HK-2 (cell line): ENCODE measurements at regions not wholly inside any gene's neighbourhood (a gene's known extent, or its start where the extent isn't known, plus 50 kb on each side); places are given as distances from the start of the nearest gene placed in this dataset.

Experiments
- DNase-seq: peaks from one replicate; pipeline ENCODE4 v3.0.0-alpha.2; 2018; ENCODE audit not compliant: unreplicated experiment

DNA sequence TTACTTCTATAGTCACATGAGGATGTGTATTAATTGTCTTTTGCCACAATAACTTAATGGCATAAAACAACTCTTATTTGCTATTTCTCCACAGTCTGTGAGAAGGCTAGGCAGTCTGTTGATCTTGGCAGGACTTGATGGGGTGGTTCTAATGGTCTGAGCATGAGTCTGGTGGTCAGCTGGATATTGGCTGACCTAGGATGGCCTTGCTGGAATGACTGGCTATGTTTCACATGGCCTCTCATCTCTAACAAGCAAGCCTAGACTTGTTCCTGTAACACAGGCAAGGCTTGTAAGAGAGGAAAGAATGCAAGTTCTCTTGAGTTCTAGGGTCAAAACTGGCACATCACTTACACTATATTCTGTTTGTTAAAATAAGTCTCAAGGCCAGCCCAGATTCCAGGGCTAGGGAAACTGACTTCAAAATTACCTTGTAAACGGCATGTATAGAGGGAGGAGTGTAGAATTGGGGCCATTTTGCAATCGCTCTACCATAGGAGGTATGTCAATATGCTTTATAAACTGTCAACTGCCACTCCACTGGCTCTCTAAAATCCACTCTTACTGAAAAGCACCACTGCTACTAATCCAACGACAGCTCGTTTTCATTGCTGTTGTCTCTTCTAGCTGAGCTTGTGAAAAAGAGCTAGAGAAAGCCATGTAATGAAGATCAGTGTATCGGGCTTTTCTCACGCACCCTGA lies 325.0 kb upstream of the PKDCC start:
- no peak for DNase-seq

DNA sequence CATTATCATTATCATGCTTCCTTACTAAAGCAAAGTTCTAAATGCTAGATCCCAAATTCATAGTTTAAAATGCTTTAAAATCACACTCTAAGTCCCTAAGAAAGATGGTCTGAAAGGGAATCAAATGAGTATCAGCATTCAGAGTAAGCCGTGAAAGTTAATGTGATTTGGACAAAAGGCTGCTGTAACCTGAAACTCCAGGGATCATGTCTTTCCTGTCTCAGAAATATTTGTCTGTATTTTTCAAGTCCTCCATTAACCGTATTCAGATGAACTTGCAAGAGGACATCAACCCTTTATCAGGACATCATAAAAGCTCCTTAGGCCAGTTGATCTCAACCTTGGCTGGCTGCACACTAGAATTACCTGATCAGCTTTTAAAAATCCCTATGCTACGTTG lies 324.3 kb upstream of the PKDCC start:
- DNase-seq, result no peak

DNA sequence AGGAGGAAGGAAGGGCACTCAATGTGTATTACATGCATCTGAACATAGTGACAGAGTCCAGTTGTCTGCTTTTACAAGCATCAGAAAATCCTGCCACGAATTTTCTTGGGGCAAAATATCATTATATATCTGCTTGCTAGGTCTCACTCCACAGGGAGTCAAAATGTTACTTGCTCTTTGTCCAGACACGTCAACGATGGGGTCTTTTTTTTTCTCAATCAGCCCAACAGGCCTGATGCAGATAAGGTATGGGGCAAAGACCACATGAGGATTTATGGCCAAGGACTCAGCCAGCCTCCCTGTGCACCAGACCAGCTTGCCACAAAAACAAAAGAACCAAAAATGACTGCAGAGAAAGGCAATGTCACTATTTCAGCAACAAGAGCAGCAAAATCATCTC lies 323.4 kb upstream of the PKDCC start:
- no peak for DNase-seq

DNA sequence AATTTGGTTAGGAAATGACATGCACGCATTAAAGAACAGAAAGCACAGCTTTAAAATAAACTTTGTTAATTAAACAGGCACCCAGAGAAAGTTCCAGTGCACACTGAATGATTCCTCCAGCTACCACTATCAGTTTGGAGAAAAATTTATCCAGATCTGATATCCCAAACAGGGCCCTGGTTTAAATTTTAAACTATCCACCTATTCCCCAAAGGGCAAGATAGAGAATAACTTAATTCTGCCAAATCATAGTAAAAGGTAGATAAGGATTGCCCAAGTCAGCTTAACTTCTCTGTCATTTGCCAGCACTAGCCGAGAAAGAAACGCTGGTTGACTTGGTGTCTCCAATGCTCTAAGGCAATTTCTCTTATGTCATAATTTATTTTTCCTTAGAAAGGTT lies 321.9 kb upstream of the PKDCC start:
- DNase-seq, result no peak

DNA sequence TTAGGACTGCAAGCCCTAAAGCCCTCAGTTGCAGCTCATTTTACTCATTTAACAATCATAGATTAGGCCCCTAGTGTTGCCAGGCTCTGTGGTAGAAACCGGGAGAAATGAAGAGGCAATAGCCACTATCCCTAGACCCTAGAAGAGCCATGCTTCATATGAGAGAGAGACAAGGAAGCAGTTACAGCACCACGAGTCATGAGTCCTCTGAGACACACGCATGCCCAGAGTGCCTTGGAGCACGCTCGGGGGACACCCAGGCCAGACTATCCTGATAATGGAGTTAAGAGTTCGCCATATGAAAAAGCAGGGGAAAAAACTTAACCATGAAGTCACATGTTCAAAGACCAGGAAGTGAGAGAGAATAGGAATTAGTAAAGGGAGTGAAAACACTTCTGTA lies 321.5 kb upstream of the PKDCC start:
- DNase-seq, result no peak

DNA sequence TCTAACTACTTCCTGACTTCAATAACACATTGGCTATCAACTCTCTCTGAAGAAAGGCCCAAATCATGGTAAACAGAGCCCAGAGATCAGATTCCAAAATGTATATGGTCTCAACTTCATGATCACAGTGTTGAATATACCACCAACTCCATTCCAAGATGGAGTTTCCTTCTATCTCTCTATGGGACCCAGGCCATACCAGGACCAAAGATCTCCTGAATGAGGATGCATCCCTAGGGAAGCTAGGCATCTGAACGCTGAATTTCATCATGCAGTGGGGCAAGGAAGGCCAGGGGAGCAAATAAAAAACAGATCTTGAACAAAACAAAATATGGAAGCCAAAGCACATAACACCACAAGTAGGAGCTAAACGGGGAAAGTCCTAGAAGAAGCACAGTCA lies 320.7 kb upstream of the PKDCC start:
- DNase-seq, result no peak

DNA sequence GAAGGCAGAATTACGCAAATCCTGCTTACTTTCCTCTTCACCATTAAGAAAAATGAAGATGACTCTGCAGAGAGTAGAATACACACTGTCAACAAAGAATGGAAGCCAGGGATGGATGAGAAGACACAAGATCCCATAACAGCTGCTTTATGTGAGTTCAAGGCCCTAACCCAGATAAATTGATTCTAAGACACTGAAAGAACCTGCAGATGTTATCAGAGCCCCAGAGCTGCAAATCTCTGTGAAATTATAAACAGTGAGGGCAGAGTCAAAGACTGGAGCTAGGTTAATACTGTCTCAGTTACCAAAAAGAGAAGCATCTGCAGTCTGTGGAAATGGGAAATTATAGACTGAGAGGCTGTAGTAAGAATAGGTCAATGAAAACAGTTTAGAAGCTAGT lies 320.1 kb upstream of the PKDCC start:
- DNase-seq, result no peak

DNA sequence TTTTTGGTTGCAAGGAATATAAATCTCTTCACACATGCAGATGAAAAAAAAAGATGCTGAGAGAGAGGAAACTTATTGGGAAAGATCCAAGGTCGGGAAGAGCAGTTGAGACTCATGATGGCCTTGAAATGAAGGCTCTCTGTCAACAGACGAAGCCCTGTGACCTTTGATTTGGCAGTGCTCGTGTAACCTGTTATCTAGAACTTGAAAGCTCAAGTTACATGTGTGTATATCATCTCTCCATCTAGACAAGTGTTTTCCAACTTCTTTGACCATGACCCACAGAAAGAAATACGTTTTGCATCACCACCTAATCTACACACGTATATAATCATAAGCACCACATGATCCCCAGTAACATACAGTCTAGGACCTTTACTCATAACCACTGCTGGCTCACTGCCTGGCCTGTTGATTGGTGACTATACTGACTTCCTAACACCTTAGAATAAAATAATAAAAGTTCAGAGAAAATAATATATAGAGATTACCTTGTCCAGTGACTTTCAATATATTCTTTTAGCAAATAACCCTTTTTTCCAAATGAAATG lies 319.0 kb upstream of the PKDCC start:
- DNase-seq, result no peak

DNA sequence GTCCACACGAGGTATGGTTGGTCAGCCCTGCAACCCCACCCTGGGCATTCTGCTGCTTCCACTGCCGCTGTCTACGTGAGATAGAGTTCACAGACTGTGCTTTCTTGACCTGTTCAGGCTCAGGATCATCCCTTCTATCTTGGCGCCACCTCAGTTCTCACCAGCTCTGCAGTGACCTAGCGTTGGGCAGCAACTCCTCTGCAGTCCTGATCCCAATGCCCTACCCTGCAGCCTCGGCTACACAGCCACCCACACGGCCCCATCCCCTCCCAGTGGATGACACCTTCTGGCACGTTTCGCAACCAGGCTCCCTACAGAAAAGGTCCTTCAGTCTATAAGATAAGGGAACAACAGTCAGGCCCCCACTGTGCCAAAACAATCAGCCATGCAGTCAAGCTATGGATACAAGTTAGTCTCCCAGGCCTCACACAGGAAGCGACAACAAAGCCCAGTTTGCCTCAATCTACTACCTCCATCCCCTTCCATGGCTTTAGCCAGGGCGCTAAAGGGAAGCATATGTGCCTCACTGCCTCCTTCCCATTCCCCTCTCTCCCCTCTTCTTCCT lies 317.9 kb upstream of the PKDCC start:
- no peak for DNase-seq

DNA sequence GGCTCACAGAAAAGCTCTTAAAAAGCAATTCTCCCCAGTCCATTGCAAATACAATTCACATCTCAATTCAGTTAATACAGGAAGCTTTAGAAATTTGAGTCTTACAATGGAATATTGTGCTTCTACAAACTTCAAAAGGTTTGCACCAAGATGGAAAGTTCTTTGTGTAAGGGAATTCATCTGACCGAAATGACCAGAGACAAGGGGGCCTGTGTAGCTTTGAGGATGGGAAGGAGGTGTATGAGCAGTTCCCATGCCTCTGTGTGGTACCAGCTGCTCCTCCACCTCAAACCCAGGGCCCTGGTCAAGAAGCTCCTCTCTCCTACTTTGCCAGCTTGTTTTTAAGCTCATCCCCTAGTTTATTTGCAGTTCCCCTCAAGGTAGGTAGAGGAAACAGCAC lies 312.8 kb upstream of the PKDCC start:
- DNase-seq, result no peak

DNA sequence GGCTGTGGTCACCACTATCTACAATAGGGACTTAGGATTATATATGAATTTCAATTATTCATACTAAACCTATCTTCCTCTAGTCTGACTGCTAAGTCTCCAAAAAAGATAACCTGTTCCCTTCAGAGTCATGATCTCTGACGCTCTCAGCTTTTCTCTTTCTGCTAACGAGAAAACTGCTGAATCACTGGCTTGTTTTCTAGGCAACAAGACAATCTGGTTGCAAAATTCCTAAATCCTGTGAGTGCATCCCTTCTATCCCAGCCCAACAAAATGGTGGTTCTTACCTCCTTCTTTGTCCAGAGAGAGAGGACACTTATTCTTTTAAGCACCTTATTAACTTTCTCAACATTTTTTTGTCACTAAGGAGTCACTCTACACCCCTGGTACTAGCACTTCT lies 312.3 kb upstream of the PKDCC start:
- DNase-seq, result no peak

DNA sequence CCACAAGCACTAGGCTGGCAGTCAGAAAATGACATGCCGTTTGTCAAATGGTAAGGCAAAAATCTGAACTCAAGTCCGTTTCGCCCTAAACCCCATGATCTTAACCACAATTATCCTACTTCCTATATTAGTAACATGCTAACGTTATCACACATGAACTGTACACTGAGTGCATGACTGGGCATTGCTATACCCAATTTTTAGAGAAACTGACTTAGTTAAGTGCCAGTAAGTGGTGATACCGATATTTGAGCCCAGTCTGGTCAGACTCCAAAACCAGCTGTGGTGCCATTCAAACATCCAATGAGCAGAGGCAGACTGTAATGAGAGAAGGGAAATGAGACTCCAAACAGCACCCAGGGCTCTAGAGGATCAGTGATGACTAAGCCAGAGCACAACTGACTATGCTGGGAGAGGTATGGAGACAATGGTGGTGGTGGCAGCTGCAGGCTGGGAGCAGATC lies 311.7 kb upstream of the PKDCC start:
- no peak for DNase-seq

DNA sequence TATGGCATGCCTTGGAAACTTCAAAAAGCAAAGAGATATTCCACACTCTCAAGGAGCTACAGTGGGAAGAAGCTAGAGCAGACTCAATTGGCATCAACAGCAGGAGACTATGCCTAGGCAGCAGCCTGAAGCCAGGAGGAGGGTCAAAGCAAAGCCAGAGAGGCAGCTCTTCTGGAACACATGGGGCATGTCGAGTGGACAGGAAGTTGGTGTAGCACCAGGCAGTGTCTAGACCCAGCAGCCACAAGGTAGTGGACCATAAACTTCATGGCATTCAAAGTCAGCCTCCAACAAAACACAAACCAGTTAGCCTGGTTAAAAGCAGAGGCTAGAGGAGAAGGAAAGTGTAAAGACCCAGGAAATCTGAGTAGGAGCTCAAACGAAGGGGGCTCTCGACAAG lies 311.2 kb upstream of the PKDCC start:
- DNase-seq, result no peak

DNA sequence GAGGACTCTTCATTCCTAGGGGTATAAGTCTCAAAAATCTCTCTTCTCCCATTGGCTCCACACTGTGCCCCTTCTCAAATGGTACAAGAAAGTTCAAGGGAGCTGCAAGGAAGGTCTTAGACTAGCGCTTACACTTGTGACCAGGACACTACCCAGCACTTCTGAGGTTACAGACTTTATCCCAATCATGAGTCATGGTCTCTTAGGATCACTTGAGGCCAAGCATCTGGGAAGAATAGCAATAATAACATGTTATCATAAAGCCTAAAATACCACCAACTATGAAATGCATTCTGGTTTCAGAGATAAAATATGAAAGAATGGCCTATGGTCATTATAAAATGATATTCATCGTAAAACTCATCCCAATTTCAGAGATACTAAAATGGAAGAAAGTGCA lies 309.9 kb upstream of the PKDCC start:
- no peak for DNase-seq

DNA sequence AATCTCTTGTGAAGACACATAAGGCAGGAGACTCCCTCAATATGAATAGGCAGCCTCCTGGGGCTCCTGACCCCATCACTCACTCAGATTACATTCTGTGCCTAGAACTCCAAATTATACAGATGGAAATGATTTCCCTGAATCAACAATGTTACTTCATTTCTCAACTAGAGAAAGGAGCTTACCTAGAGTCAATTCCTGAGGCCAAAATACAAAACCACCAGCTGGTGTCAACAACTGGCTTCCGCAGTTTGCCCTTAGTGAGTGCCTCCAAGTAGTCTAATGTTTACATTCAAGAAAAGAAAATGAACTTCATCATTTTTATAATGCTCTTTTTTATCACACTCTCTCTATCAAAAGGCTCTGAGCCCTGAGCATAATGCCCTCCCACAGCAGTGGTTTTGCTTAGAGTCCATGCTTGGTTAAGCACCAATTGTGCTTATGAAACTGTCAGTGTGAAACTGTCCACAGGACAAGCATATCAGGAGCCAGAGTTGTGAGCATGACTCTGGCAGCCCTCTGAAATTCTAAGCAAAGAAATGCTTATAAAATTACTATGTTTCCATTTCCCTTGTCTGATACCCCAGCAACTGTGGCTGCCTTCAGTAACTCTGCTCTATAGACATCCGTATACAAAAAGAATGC lies 305.7 kb upstream of the PKDCC start:
- no peak for DNase-seq

DNA sequence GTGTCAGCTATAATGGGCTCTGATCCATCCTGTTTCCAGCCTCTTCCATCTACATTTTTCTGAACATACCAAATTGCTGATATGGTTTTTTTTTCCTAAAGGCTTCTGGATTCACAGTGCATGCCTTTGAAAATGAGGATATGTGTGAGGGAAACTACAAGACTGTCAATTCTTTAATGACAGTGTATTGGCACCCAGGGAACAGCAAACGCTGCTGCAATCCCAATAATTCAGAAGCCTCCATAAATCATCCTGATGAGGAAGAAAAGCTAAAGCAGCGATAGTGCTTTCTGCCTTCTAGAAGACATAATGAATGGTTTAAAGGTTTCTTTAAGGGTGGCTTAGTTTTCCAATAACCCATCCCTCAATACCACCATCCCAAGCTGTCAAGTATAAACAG lies 304.5 kb upstream of the PKDCC start:
- DNase-seq, result no peak

DNA sequence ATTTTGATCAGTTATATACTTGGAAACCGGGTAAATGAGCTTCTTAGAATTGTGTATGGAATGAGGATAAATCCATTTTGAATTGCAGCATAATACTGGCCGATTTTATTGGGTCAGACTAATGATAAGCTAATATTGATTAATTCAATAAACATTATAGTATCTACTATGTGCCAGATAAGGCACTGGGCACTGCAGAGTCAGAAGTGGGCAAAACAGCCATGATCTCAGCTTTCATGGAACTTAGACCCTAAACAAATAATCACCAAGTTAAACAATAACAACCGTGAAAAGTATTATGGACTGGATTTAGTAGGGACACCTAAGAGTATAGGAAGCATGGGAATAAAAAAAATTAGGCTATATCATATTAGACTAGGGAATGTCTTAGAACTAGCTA lies 297.0 kb upstream of the PKDCC start:
- no peak for DNase-seq

DNA sequence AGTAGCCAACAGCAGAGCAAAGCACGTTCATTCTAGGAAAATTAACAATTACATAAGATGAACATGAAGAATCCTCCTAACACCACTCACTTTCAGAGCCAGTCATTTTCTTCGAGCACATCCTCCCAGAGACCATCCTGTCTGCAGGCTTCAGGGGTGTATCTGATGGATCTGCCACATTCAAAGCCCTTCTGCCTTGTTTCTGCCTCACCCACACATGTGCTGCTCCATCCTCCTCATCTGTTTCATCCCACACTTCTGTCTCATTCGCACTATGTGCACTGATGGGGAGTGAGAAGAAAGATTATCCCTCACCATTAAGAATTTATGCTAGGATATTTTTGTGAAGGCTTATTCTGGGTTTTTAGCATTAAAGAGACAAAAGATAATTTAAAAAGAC lies 287.9 kb upstream of the PKDCC start:
- DNase-seq, result no peak

DNA sequence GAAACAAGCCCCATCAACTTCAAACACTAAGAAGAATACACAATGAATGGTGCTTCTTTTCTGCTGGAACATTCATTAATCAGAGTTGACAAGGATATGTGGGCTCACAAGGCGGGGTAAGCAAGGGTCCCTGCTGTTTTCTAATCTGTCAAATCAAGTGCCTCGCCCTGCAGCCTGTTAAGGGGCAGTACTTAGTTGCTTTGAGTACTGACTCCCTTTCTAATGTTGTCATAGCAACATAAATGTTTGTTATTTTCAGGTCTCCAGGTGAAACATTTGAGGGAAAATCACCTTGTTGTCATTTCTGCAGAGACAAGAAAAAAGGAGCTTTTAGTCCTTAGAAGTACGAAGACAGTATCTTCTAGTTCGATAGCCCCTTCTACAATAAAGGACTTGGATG lies 284.7 kb upstream of the PKDCC start:
- no peak for DNase-seq

DNA sequence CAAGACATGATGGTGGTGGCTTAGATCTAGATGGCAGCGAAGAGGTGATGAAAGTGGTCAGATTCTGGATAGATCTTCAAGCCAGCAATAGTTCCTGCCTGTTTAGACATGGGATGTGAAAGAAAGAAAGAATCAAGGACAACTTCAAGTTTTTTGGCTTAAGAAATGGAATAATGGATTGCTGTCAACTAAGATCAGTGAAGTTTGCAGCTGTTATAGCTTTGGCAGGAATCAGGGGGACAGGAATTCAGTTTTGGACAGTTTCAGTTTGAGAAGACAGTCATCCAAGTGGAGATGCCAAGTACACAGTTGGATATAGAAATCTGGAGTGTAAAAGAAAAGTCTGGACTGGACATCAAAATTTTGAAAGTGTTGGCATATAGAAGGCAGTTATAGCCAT lies 283.7 kb upstream of the PKDCC start:
- no peak for DNase-seq

DNA sequence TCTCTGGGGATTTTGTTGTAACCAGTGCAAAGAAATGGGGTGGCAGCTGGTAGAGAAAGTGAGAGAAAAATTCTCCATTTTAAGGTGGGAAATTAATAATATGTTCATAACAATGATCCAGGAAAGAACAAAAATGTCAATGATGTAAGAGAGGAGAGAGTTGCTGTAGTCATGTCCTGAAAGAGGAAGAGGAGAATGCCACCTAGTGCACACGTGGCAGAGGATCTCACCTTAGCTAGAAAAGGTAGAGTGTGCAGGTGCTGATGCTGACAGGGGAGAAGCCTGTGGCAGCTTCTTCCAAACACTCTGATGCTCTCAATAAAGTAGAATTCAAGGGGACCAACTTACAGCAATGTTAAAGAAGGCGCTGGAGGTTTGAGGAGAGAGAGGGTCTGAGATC lies 282.9 kb upstream of the PKDCC start:
- no peak for DNase-seq

DNA sequence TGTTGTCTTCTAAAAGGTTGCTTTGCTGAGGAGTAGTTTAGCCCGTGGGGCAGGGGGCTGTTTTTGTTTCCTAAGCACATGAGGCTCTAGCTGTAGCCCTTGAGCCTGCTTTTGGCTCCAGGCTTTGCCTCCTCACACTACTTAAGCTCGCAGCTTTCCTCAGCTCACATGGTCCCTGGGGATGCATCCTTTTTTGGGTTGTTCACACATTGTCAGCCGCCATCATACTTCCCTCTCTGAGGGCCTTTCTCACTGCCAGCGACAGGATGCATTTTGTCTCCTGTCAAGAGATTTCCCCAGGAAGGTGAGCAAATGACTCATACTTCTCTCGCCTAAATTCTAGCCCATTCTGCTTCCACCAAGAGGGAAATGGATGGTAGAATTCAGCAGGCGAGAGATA lies 279.5 kb upstream of the PKDCC start:
- no peak for DNase-seq

DNA sequence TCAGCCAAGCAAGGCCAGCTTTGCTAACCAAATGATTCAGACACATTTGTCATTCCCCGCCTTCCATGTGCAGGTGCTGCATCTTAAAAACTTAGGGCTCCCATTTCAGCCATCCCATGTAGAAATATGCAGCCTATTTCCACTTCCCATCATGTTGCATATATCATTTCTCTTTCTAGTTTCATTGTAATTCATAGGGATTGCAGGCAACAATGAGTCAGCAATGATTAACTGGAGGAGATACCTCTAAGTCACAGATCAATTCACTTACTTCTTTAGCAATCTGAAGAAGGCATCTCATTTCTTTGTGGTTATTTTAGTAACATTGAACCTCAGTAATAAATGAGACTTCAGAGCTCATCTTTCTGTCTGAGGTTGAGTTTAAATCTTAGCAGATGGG lies 276.1 kb upstream of the PKDCC start:
- no peak for DNase-seq
